ENCODE measurements at regions not wholly inside any gene's neighbourhood (a gene's known extent, or its start where the extent isn't known, plus 50 kb on each side); places are given as distances from the start of the nearest gene placed in this dataset.

DNA sequence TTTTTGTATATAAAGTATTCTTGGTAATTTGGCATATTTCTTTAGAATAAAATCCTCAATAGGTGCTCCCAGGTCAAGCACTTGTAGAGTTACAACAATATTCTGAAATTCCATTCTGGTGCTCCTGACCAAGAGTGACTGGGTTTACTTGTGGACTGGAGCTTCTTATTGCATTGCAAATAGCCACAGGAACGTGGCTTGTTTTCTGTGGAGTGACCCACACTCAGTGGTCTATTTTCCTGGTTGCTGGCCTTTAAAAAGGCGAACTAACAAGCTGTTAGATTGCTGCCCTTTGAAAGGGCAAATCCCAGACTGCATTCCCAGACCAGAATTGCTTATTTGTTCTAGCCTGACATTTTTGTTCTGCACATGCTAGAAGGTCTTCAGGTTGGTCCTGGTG is 658.8 kb upstream of the GOT2 start:
- no peak for FAIRE-seq

DNA sequence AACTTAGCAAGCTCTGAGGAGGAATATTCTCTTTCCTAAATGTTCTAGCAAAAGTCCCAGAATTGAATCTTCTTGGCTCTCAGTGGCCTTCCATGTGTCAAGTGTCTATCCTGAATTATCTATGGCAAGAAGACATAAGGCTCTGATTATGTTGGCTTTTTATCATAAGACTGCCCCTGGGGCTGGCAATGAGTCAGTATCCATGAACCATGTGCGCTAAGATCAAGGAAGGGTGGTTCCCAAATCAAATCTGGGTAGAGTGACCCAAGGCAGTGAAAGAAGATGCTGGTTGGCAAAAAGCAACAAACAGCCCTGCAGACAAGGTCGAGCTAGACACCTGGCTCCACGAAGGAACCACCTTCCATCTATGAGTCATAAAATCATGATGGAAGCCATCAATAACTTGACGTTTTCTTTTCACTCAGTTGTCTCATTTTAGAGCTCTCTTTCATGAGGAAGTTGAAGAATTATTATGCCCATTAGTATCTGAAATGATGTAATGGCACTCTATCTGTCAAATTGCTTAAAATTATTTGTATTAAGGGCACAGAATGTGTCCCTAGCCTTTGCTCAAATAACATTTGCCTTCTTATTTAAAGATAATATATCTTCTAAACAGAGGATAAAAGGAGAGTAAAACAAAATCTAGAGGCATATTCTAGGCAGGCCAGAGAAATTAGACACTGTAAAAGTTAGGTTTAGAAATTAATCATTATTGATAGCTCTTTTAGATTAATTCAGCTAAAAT is 657.7 kb upstream of the GOT2 start:
- Histone ChIP-seq H3K9me3 (ENCODE audit: control insufficient read depth in 2 of 3, insufficient read depth in 1 of 3, low read length in 3 of 3) (no peaks in the 10 kb centered on the region), H3K36me3 (ENCODE audit: control insufficient read depth in 2 of 3, insufficient read depth in 3 of 3, low read length in 3 of 3) (no peaks in the 10 kb centered on the region), H3K4me1 (ENCODE audit: control insufficient read depth in 2 of 3, insufficient read depth in 2 of 3, low read depth in 1 of 3, low read length in 3 of 3) (no peaks in the 10 kb centered on the region), H3K4me3 (ENCODE audit: low read length in 3 of 3) (no peak overlapping the region), H3K27ac (ENCODE audit: low read depth in 2 of 2, low read length in 2 of 2) (no peak overlapping the region), H3K9ac (ENCODE audit: low read length in 3 of 3) (no peak overlapping the region), H3K27me3 (ENCODE audit: control insufficient read depth, insufficient read depth, low read length) (no peaks in the 10 kb centered on the region)
- FAIRE-seq = no peak
- DNase-seq = no peak
- TF ChIP-seq, protein P1, sequence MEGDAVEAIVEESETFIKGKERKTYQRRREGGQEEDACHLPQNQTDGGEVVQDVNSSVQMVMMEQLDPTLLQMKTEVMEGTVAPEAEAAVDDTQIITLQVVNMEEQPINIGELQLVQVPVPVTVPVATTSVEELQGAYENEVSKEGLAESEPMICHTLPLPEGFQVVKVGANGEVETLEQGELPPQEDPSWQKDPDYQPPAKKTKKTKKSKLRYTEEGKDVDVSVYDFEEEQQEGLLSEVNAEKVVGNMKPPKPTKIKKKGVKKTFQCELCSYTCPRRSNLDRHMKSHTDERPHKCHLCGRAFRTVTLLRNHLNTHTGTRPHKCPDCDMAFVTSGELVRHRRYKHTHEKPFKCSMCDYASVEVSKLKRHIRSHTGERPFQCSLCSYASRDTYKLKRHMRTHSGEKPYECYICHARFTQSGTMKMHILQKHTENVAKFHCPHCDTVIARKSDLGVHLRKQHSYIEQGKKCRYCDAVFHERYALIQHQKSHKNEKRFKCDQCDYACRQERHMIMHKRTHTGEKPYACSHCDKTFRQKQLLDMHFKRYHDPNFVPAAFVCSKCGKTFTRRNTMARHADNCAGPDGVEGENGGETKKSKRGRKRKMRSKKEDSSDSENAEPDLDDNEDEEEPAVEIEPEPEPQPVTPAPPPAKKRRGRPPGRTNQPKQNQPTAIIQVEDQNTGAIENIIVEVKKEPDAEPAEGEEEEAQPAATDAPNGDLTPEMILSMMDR (IDR thresholded peaks at IDR 0.05; ENCODE audit: borderline replicate concordance, extremely low read depth, insufficient read depth) = no peak
- intact Hi-C loops (cut with DNase I) = no loop called here

More for the DNA sequence above, 658.8 kb upstream of the GOT2 start:
- TF ChIP-seq, protein P1 (IDR thresholded peaks at IDR 0.05; ENCODE audit: borderline replicate concordance, extremely low read depth, insufficient read depth) = no peak
- no peaks in the 10 kb centered on the region for H3K27me3 ChIP-seq (ENCODE audit: control insufficient read depth, insufficient read depth, low read length)
- DNase-seq = no peak
- no peaks in the 10 kb centered on the region for H3K36me3 ChIP-seq (ENCODE audit: control insufficient read depth in 2 of 3, insufficient read depth in 3 of 3, low read length in 3 of 3)
- no peak overlapping the region for H3K27ac ChIP-seq (ENCODE audit: low read depth in 2 of 2, low read length in 2 of 2)
- no peaks in the 10 kb centered on the region for H3K4me1 ChIP-seq (ENCODE audit: control insufficient read depth in 2 of 3, insufficient read depth in 2 of 3, low read depth in 1 of 3, low read length in 3 of 3)
- intact Hi-C loops (cut with DNase I) = no loop called here
- H3K9me3 ChIP-seq (ENCODE audit: control insufficient read depth in 2 of 3, insufficient read depth in 1 of 3, low read length in 3 of 3) = no peaks in the 10 kb centered on the region
- H3K4me3 ChIP-seq (ENCODE audit: low read length in 3 of 3) = no peak overlapping the region
- H3K9ac ChIP-seq (ENCODE audit: low read length in 3 of 3) = no peak overlapping the region

DNA sequence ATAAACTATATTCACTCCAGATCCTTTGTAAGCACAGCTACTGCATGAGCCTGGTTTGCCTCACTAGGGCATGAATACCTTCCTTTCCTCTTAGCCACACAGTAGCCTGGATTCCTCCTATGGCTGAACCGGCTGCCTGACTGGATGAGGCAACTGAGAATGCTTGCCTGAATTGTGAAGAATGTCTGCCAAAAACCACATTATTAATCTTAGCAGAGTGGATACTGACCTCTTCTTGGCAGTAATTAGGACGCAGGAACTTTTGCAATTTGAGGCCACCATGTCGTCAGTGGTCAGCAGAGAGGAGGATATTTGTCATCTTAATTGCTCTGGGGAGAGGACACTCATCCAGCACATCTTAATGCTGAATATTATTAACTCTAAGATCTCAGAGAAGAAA is 651.8 kb upstream of the GOT2 start:
- no peaks in the 10 kb centered on the region for H3K9me3 ChIP-seq (ENCODE audit: control insufficient read depth in 2 of 3, insufficient read depth in 1 of 3, low read length in 3 of 3)
- no peaks in the 10 kb centered on the region for H3K36me3 ChIP-seq (ENCODE audit: control insufficient read depth in 2 of 3, insufficient read depth in 3 of 3, low read length in 3 of 3)
- no peaks in the 10 kb centered on the region for H3K4me1 ChIP-seq (ENCODE audit: control insufficient read depth in 2 of 3, insufficient read depth in 2 of 3, low read depth in 1 of 3, low read length in 3 of 3)
- H3K4me3 ChIP-seq (ENCODE audit: low read length in 3 of 3) = no peak overlapping the region
- no peak for FAIRE-seq
- intact Hi-C loops (cut with DNase I) = no loop called here
- no peak overlapping the region for H3K9ac ChIP-seq (ENCODE audit: low read length in 3 of 3)
- no peak overlapping the region for H3K27ac ChIP-seq (ENCODE audit: low read depth in 2 of 2, low read length in 2 of 2)
- TF ChIP-seq, protein P1 (IDR thresholded peaks at IDR 0.05; ENCODE audit: borderline replicate concordance, extremely low read depth, insufficient read depth) = no peak
- DNase-seq = peak in 4 of 5 donors; percentile 14 to 78 (median 60)
- H3K27me3 ChIP-seq (ENCODE audit: control insufficient read depth, insufficient read depth, low read length) = no peaks in the 10 kb centered on the region

Measured in kidney (tissue), 13 donors.